ENCODE measurements at regions not wholly inside any gene's neighbourhood (a gene's known extent, or its start where the extent isn't known, plus 50 kb on each side); places are given as distances from the start of the nearest gene placed in this dataset.
A peak's percentile ranks its signal among the peaks of the same experiment; 100 is the strongest.

- peak; percentile 36; the same call in 1 of the 2 replicates for TF ChIP-seq CTCF (conservative IDR thresholded peaks at IDR 0.05; ENCODE audit: low read depth, low read length)
- no peak for TF ChIP-seq EZH2 (IDR thresholded peaks at IDR 0.05; ENCODE audit: low read length, unreplicated experiment)
- no peak for TF ChIP-seq EZH2phosphoT487 (IDR thresholded peaks at IDR 0.05; ENCODE audit: borderline replicate concordance, low read length)
These were observed 313.4 kb upstream of the SLC7A11 start for GRCh38 chr4:138555584-138555983.

All from PC-3 (cell line).